Right atrium auricular region (tissue), 2 donors: ENCODE measurements at regions not wholly inside any gene's neighbourhood (a gene's known extent, or its start where the extent isn't known, plus 50 kb on each side); places are given as distances from the start of the nearest gene placed in this dataset.
A peak's percentile ranks its signal among the peaks of the same experiment; 100 is the strongest.

Source experiments
- DNase-seq: peaks from one replicate; pipeline ENCODE4 v3.0.0-alpha.2; 2019; ENCODE audit warnings: low spot score
- H3K27ac ChIP-seq, 2 donors: fragments of 200-600 bp; sonication (generic); 1 replicate in 1 of 2; 2 replicates in 1 of 2; pipeline ENCODE4 v1.5.1; 2016 to 2019
- H3K27me3 ChIP-seq, 2 donors: fragments of 200-600 bp; sonication (generic); one replicate each; pipeline versions ENCODE4 v1.5.1 to v1.6.0; 2017 to 2019
- H3K36me3 ChIP-seq: fragments of 200-600 bp; sonication (generic); one replicate; pipeline ENCODE4 v1.5.1; 2016
- H3K4me1 ChIP-seq, 2 donors: fragments of 200-600 bp; sonication (generic); one replicate each; pipeline versions ENCODE4 v1.5.1 to v1.6.0; 2017 to 2019
- H3K4me3 ChIP-seq, 2 donors: fragments of 200-600 bp; sonication (generic); 1 replicate in 1 of 2; 2 replicates in 1 of 2; pipeline ENCODE4 v1.5.1; 2017 to 2019; ENCODE audit warnings: mild to moderate bottlenecking in 1 of 2, moderate library complexity in 1 of 2
- H3K9me3 ChIP-seq, 2 donors: fragments of 200-600 bp; sonication (generic); one replicate each; pipeline ENCODE4 v1.5.1; 2019
- CTCF ChIP-seq, 2 donors: fragments of 200-600 bp; sonication (generic); IDR thresholded peaks; one replicate each; pipeline ENCODE4 v1.5.1; 2019; ENCODE audit warnings: antibody characterized with exemption in 2 of 2

GRCh38 chr15:95760508-95760907 is 570.0 kb upstream of the NR2F2 start:
- no peak for TF ChIP-seq CTCF (IDR thresholded peaks at IDR 0.05)
- Histone ChIP-seq H3K36me3 (no peaks in the 10 kb centered on the region), H3K27me3 (no peaks in the 10 kb centered on the region), H3K27ac (peak overlapping the region in 1 of 2 donors; percentile 63), H3K4me3 (no peak overlapping the region), H3K4me1 (peaks cover 0 to 6% of the 10 kb centered on the region in 2 donors), H3K9me3 (no peaks in the 10 kb centered on the region)
- no peak for DNase-seq

- peaks cover 0 to 6% of the 10 kb centered on the region in 2 donors for H3K4me1 ChIP-seq
- H3K4me3 ChIP-seq = no peak overlapping the region
- TF ChIP-seq CTCF (IDR thresholded peaks at IDR 0.05) = no peak
- H3K36me3 ChIP-seq = no peaks in the 10 kb centered on the region
- DNase-seq = no peak
- no peaks in the 10 kb centered on the region for H3K9me3 ChIP-seq
- no peaks in the 10 kb centered on the region for H3K27me3 ChIP-seq
- peak overlapping the region; percentile 37 to 63 for H3K27ac ChIP-seq
Observed at GRCh38 chr15:95761501-95762165, 568.9 kb upstream of the NR2F2 start.

- H3K4me1 ChIP-seq = peaks cover 0 to 6% of the 10 kb centered on the region in 2 donors
- H3K9me3 ChIP-seq = no peaks in the 10 kb centered on the region
- no peak for DNase-seq
- TF ChIP-seq CTCF (IDR thresholded peaks at IDR 0.05) = no peak
- H3K4me3 ChIP-seq = no peak overlapping the region
- no peak overlapping the region for H3K27ac ChIP-seq
- H3K27me3 ChIP-seq = no peaks in the 10 kb centered on the region
- H3K36me3 ChIP-seq = no peaks in the 10 kb centered on the region
Observed at GRCh38 chr15:95763426-95763825, 567.1 kb upstream of the NR2F2 start.

- H3K27ac ChIP-seq = no peak overlapping the region
- no peaks in the 10 kb centered on the region for H3K9me3 ChIP-seq
- H3K27me3 ChIP-seq = no peaks in the 10 kb centered on the region
- DNase-seq = no peak
- H3K4me3 ChIP-seq = no peak overlapping the region
- TF ChIP-seq CTCF (IDR thresholded peaks at IDR 0.05) = no peak
- no peaks in the 10 kb centered on the region for H3K36me3 ChIP-seq
- no peaks in the 10 kb centered on the region for H3K4me1 ChIP-seq
Observed at GRCh38 chr15:95765161-95765560, 565.3 kb upstream of the NR2F2 start.

- DNase-seq = no peak
- H3K9me3 ChIP-seq = no peaks in the 10 kb centered on the region
- H3K4me3 ChIP-seq = no peak overlapping the region
- no peaks in the 10 kb centered on the region for H3K4me1 ChIP-seq
- H3K27ac ChIP-seq = no peak overlapping the region
- H3K36me3 ChIP-seq = no peaks in the 10 kb centered on the region
- H3K27me3 ChIP-seq = no peaks in the 10 kb centered on the region
- no peak for TF ChIP-seq CTCF (IDR thresholded peaks at IDR 0.05)
Observed at GRCh38 chr15:95770196-95770595, 560.3 kb upstream of the NR2F2 start.

- H3K36me3 ChIP-seq = no peaks in the 10 kb centered on the region
- no peak for DNase-seq
- H3K4me3 ChIP-seq = no peak overlapping the region
- no peak overlapping the region for H3K27ac ChIP-seq
- H3K9me3 ChIP-seq = no peaks in the 10 kb centered on the region
- H3K4me1 ChIP-seq = no peaks in the 10 kb centered on the region
- TF ChIP-seq CTCF (IDR thresholded peaks at IDR 0.05) = no peak
- H3K27me3 ChIP-seq = no peaks in the 10 kb centered on the region
Observed at GRCh38 chr15:95772982-95773381, 557.5 kb upstream of the NR2F2 start.
